Upper lobe of right lung (tissue), 1 donor: ENCODE measurements at regions not wholly inside any gene's neighbourhood (a gene's known extent, or its start where the extent isn't known, plus 50 kb on each side); places are given as distances from the start of the nearest gene placed in this dataset.

Experiments used
- ATAC-seq: fragments of 200-7000 bp; cut with Tn5 transposase; one replicate; pipeline ENCODE4 v1.9.1; 2020; ENCODE audit warnings: mild to moderate bottlenecking, moderate library complexity
- DNase-seq: peaks from one replicate; pipeline ENCODE4 v3.0.0-alpha.2; 2020
- H3K27ac ChIP-seq: fragments of 200-600 bp; one replicate; pipeline ENCODE4 v1.8.0; 2022
- H3K27me3 ChIP-seq: fragments of 200-600 bp; one replicate; pipeline ENCODE4 v1.8.0; 2022; ENCODE audit warnings: mild to moderate bottlenecking
- H3K36me3 ChIP-seq: fragments of 200-600 bp; one replicate; pipeline ENCODE4 v1.8.0; 2022
- H3K4me1 ChIP-seq: fragments of 200-600 bp; one replicate; pipeline ENCODE4 v1.8.0; 2022
- H3K4me3 ChIP-seq: fragments of 200-600 bp; one replicate; pipeline ENCODE4 v1.8.0; 2022; ENCODE audit warnings: mild to moderate bottlenecking
- H3K9me3 ChIP-seq: fragments of 200-600 bp; one replicate; pipeline ENCODE4 v1.8.0; 2022
- CTCF ChIP-seq: fragments of 200-600 bp; IDR thresholded peaks from one replicate; pipeline ENCODE4 v1.8.0; 2022; ENCODE audit warnings: antibody characterized with exemption
- intact Hi-C: fragments of 100-400 bp; cut with DNase I; formaldehyde crosslinking; loops from one replicate; pipeline ENCODE4 v1.11.0; 2022
- donor health status: DM: no; HTN: yes; CAD: no; lungs with severe emphysema.

- H3K27ac ChIP-seq = no peak overlapping the region
- DNase-seq (no peak), ATAC-seq (no peak)
- intact Hi-C loops = no loop called here
- no peaks in the 10 kb centered on the region for H3K4me1 ChIP-seq
- no peaks in the 10 kb centered on the region for H3K9me3 ChIP-seq
- H3K27me3 ChIP-seq = no peaks in the 10 kb centered on the region
- no peaks in the 10 kb centered on the region for H3K36me3 ChIP-seq
- TF ChIP-seq CTCF = no peak
- no peak overlapping the region for H3K4me3 ChIP-seq
These were observed 571.1 kb upstream of the ZNF608 start for GRCh38 chr5:125317536-125317995.

- Histone ChIP-seq H3K4me1 (peaks cover 7% of the 10 kb centered on the region), H3K27ac (no peak overlapping the region), H3K36me3 (no peaks in the 10 kb centered on the region), H3K4me3 (no peak overlapping the region), H3K27me3 (no peaks in the 10 kb centered on the region), H3K9me3 (no peaks in the 10 kb centered on the region)
- ATAC-seq (no peak), DNase-seq (no peak)
- no peak for TF ChIP-seq CTCF
- intact Hi-C loops = no loop called here
These were observed 575.2 kb upstream of the ZNF608 start for GRCh38 chr5:125321654-125322053.

GRCh38 chr5:125323613-125324012, 577.2 kb upstream of the ZNF608 start:
- Histone ChIP-seq H3K36me3 (no peaks in the 10 kb centered on the region), H3K27me3 (no peaks in the 10 kb centered on the region), H3K4me3 (no peak overlapping the region), H3K4me1 (peaks cover 7% of the 10 kb centered on the region), H3K9me3 (no peaks in the 10 kb centered on the region), H3K27ac (no peak overlapping the region)
- intact Hi-C loops = no loop called here
- no peak for TF ChIP-seq CTCF
- no peak for DNase-seq
- no peak for ATAC-seq

- no peak overlapping the region for H3K4me3 ChIP-seq
- ATAC-seq (no peak), DNase-seq (no peak)
- H3K27ac ChIP-seq = no peak overlapping the region
- H3K9me3 ChIP-seq = no peaks in the 10 kb centered on the region
- peaks cover 7% of the 10 kb centered on the region for H3K4me1 ChIP-seq
- H3K36me3 ChIP-seq = no peaks in the 10 kb centered on the region
- no peaks in the 10 kb centered on the region for H3K27me3 ChIP-seq
- intact Hi-C loops = no loop called here
- TF ChIP-seq CTCF = no peak
These were observed 579.2 kb upstream of the ZNF608 start for GRCh38 chr5:125325488-125326149.

- Histone ChIP-seq H3K27me3 (no peaks in the 10 kb centered on the region), H3K9me3 (no peaks in the 10 kb centered on the region), H3K27ac (no peak overlapping the region), H3K4me1 (peaks cover 7% of the 10 kb centered on the region), H3K36me3 (no peaks in the 10 kb centered on the region), H3K4me3 (no peak overlapping the region)
- no peak for ATAC-seq
- no peak for DNase-seq
- TF ChIP-seq CTCF = no peak
- intact Hi-C loops = no loop called here
These were observed 579.7 kb upstream of the ZNF608 start for GRCh38 chr5:125326150-125326510.

GRCh38 chr5:125327676-125328075, 581.2 kb upstream of the ZNF608 start:
- DNase-seq = no peak
- Histone ChIP-seq H3K36me3 (no peaks in the 10 kb centered on the region), H3K27ac (no peak overlapping the region), H3K9me3 (no peaks in the 10 kb centered on the region), H3K27me3 (no peaks in the 10 kb centered on the region), H3K4me3 (no peak overlapping the region), H3K4me1 (peaks cover 7% of the 10 kb centered on the region)
- TF ChIP-seq CTCF = no peak
- intact Hi-C loops = no loop called here
- ATAC-seq = no peak
